HG03066 (cell line): ENCODE measurements at regions not wholly inside any gene's neighbourhood (a gene's known extent, or its start where the extent isn't known, plus 50 kb on each side); places are given as distances from the start of the nearest gene placed in this dataset.

Experiments
- ATAC-seq: cut with Tn5 transposase; IDR thresholded peaks from one replicate; pipeline ENCODE4 v1.9.1; 2021; ENCODE audit warnings: low read depth; ENCODE audit not compliant: unreplicated experiment

- ATAC-seq, result no peak
Measured at GRCh38 chr3:182050932-182051331, 339.2 kb downstream of the SOX2 start.

GRCh38 chr3:182052332-182052731 is 340.6 kb downstream of the SOX2 start:
- no peak for ATAC-seq

GRCh38 chr3:182052757-182053156 is 341.0 kb downstream of the SOX2 start:
- no peak for ATAC-seq

- no peak for ATAC-seq
Measured at GRCh38 chr3:182058488-182058887, 346.8 kb downstream of the SOX2 start.

GRCh38 chr3:182063742-182064141 is 352.0 kb downstream of the SOX2 start:
- ATAC-seq, result no peak

- no peak for ATAC-seq
Measured at GRCh38 chr3:182067423-182067822, 355.7 kb downstream of the SOX2 start.

GRCh38 chr3:182078316-182078715 is 366.6 kb downstream of the SOX2 start:
- no peak for ATAC-seq

DNA sequence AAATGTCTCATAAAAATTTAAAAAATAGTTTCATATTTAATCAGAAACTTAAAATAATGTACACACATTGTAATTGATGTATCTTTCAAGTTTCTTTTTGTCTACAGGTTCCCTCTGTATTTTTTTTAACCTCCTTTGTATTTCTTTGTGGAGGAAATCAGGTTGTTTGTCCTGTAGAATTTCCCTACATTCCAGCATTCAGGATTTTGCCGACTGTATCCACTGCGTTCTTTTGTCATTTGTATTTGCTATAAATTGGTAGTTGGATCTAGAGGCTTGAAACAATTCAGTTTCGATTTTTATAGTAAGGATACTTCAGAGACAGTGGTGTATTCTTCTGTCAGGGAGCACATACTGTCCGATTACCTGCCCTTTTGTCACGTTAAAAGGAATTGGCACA is 367.2 kb downstream of the SOX2 start:
- no peak for ATAC-seq

- no peak for ATAC-seq
Measured at GRCh38 chr3:182081096-182081495, 369.4 kb downstream of the SOX2 start.

- ATAC-seq, result no peak
Measured at GRCh38 chr3:182083112-182083511, 371.4 kb downstream of the SOX2 start.

GRCh38 chr3:182092662-182093262 is 381.0 kb downstream of the SOX2 start:
- no peak for ATAC-seq

DNA sequence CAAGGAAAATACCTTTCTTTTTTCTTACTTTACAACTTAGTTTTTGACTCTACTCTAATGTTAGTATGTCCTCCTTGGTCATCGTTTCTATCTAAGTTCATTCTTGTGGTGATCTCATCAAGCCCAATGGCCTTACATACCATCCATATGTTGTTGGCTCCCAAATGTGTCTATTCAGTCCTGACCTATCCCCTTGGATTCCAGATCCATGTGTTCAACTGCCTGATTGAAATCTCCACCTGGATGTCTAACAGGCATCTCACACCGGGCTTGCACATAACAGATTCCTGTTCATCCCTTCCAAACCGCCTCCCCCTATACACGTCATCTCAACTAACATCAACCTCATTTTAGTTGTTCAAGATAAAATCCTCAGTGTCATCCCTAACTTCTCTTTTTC is 382.6 kb downstream of the SOX2 start:
- no peak for ATAC-seq

DNA sequence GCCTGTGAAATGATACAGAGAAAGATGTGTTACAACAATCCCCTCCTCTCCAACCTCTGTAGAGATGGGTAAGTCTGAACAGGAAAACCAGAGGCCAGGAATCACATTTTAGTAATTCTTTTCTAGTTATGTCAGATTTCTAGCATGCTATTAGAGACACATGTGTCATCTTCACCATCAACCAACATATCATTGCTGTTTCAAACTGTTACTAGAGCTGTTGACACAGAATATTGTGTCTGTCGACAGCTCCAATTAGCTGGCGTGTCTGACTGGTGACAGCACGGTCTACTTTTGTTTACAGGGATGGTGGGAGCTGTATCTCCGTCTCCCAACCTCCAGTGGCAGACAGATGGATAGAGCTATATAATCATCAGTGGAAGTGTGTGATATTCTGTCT is 393.2 kb downstream of the SOX2 start:
- no peak for ATAC-seq

GRCh38 chr3:182105875-182106274 is 394.1 kb downstream of the SOX2 start:
- ATAC-seq, result no peak

DNA sequence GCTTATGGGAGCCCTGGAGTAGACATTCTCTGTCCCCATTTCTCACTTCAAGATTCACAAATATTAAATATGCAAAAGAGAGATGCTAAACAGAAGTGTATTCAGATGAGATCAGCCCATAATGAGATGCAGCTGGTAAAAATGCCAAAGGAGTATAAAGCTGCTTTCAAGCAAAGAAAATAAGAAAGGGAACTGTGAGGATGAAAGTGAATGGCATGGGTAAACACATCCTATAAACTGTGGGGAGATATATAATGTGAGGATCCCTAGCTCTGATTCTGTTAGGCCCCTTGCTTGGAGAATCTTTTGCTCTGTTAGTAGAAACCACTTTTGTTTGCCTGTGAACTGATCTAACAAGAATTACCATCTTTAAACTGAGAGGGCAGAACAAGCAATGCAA is 396.6 kb downstream of the SOX2 start:
- ATAC-seq, result no peak

GRCh38 chr3:182111967-182112366 is 400.2 kb downstream of the SOX2 start:
- no peak for ATAC-seq

DNA sequence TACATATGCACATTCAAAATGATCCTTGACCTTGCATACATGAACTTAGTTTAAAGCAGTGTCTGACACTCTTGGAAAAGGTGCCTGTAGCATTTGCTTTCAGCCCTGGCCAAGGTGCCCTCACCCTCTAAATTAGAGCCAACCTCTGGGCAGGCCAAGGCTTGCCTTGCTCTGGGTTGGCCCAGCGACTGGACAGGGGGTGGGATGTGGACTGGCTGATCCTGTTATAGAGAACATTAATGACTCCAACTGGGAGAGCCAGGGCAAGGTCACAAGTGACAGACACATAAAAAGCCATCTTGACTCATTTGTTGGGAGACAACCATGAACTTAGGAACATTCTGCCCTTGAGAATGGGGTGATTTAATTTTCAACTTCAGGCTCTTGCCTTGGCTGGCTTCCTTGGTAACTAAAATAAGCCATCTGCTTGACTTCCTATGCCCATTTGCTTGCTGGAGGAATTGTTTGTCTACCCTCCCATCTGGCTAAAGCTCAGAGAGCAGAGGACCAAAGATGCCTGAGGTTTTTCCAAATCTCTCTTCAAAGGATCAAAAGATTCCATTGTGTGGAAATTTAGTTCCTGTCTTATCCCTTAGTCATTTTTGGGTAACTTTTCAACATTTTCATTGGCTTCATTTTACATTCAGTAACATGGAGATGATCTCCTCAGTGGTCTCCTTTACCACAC is 403.7 kb downstream of the SOX2 start:
- no peak for ATAC-seq

- no peak for ATAC-seq
Measured at GRCh38 chr3:182116386-182116785, 404.7 kb downstream of the SOX2 start.

GRCh38 chr3:182117131-182117530 is 405.4 kb downstream of the SOX2 start:
- ATAC-seq, result no peak

DNA sequence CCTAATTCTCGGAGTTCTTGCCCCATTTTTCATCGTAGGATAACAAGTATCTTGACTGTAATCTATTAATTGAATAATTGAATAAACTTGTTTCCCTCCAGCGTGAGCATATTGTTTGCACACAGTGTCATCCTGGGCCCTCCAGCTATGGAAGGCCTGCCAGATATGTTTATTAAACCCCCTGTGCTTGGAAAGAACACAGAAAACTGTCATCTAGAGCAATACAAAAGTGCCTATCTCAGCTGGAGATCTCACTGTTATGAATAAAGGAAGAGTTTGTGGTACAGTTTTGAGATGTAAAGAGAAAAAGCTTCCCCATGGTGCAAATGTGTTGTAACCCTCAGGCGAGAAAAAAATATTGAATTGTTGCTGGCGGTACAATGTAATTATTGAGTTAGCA is 405.9 kb downstream of the SOX2 start:
- no peak for ATAC-seq

DNA sequence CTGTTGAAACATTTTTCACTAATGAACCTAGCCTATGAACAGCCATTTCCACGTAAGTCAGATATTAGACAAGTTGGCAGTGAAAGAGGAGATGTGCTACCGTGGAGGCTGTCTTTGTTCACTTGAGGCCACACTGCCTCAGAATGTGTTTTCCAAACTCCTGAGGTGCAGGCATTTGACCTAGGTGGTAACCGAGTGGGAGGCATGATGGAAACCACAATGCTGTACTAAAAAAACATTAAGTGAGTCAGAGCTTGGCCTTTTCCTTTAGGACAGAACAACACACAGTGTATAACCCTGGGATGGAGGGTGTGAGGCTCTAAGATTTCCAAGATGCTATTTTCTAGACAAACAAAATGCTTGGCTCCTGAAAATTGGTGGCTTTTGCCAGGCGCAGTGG is 406.3 kb downstream of the SOX2 start:
- no peak for ATAC-seq

GRCh38 chr3:182121401-182121800 is 409.7 kb downstream of the SOX2 start:
- no peak for ATAC-seq

- ATAC-seq, result no peak
Measured at GRCh38 chr3:182122779-182123178, 411.1 kb downstream of the SOX2 start.
